ENCODE measurements at regions not wholly inside any gene's neighbourhood (a gene's known extent, or its start where the extent isn't known, plus 50 kb on each side); places are given as distances from the start of the nearest gene placed in this dataset.
A peak's percentile ranks its signal among the peaks of the same experiment; 100 is the strongest.

GRCh38 chr15:66942649-66943390 lies 122.6 kb upstream of the SMAD3 start:
- H3K4me3 ChIP-seq (ENCODE audit: low read depth, low read length): no peak overlapping the region
- TF ChIP-seq CTCF (IDR thresholded peaks at IDR 0.05; ENCODE audit: borderline replicate concordance, insufficient read depth, low read depth, low read length): no peak

- no peak overlapping the region for H3K4me3 ChIP-seq (ENCODE audit: low read depth, low read length)
- TF ChIP-seq CTCF (IDR thresholded peaks at IDR 0.05; ENCODE audit: borderline replicate concordance, insufficient read depth, low read depth, low read length): 0 out of 2 replicates have a peak, but pooled peaks have one; percentile 18
These were observed 121.8 kb upstream of the SMAD3 start for GRCh38 chr15:66943456-66944095.

GRCh38 chr15:66944121-66944520 lies 121.3 kb upstream of the SMAD3 start:
- no peak for TF ChIP-seq CTCF (IDR thresholded peaks at IDR 0.05; ENCODE audit: borderline replicate concordance, insufficient read depth, low read depth, low read length)
- H3K4me3 ChIP-seq (ENCODE audit: low read depth, low read length): no peak overlapping the region

GRCh38 chr15:66945286-66945685 lies 120.1 kb upstream of the SMAD3 start:
- H3K4me3 ChIP-seq (ENCODE audit: low read depth, low read length): no peak overlapping the region
- no peak for TF ChIP-seq CTCF (IDR thresholded peaks at IDR 0.05; ENCODE audit: borderline replicate concordance, insufficient read depth, low read depth, low read length)

GRCh38 chr15:66945842-66946241 lies 119.6 kb upstream of the SMAD3 start:
- H3K4me3 ChIP-seq (ENCODE audit: low read depth, low read length): no peak overlapping the region
- no peak for TF ChIP-seq CTCF (IDR thresholded peaks at IDR 0.05; ENCODE audit: borderline replicate concordance, insufficient read depth, low read depth, low read length)

GRCh38 chr15:66946578-66947164 lies 118.7 kb upstream of the SMAD3 start:
- TF ChIP-seq CTCF (IDR thresholded peaks at IDR 0.05; ENCODE audit: borderline replicate concordance, insufficient read depth, low read depth, low read length): peak; percentile 79
- H3K4me3 ChIP-seq (ENCODE audit: low read depth, low read length): no peak overlapping the region

Measured in GM12875 (cell line).